ENCODE measurements at regions not wholly inside any gene's neighbourhood (a gene's known extent, or its start where the extent isn't known, plus 50 kb on each side); places are given as distances from the start of the nearest gene placed in this dataset.

GRCh38 chr3:174477491-174477890 is 381.6 kb upstream of the NAALADL2 start:
- no peak for TF ChIP-seq CTCF (IDR thresholded peaks at IDR 0.05; ENCODE audit: extremely low read depth in 1 of 2, insufficient read depth in 1 of 2, low read depth in 1 of 2, low read length in 2 of 2)
- TF ChIP-seq MAX (IDR thresholded peaks at IDR 0.05; ENCODE audit: insufficient read depth, insufficient read length) = no peak
- no peak for TF ChIP-seq POLR2AphosphoS5 (IDR thresholded peaks at IDR 0.05; ENCODE audit: insufficient read depth, low read depth, low read length)
- TF ChIP-seq POLR2A (IDR thresholded peaks at IDR 0.05; ENCODE audit: low read depth, low read length) = no peak
- TF ChIP-seq EZH2 (IDR thresholded peaks at IDR 0.05; ENCODE audit: borderline replicate concordance, low read depth, low read length, severe bottlenecking) = no peak
- no peak for TF ChIP-seq FOS (IDR thresholded peaks at IDR 0.05; ENCODE audit: borderline replicate concordance, insufficient read depth, low read length)
- no peak for TF ChIP-seq MYC (IDR thresholded peaks at IDR 0.05; ENCODE audit: low read depth, low read length)
- TF ChIP-seq JUN (IDR thresholded peaks at IDR 0.05; ENCODE audit: borderline replicate concordance, insufficient read depth, insufficient read length, low read depth) = no peak
- no peak for TF ChIP-seq GATA2 (IDR thresholded peaks at IDR 0.05; ENCODE audit: insufficient read depth, insufficient read length, low read depth, low read length)

Measured in endothelial cell of umbilical vein (primary cell).